ENCODE measurements at regions not wholly inside any gene's neighbourhood (a gene's known extent, or its start where the extent isn't known, plus 50 kb on each side); places are given as distances from the start of the nearest gene placed in this dataset.

- no peaks in the 10 kb centered on the region for H3K4me1 Mint-ChIP-seq (ENCODE audit: low read depth)
- no peak overlapping the region for H3K27ac Mint-ChIP-seq
- no peaks in the 10 kb centered on the region for H3K9me3 Mint-ChIP-seq (ENCODE audit: low read depth)
- H3K36me3 Mint-ChIP-seq (ENCODE audit: insufficient read depth) = peaks cover 6% of the 10 kb centered on the region
- H3K4me3 Mint-ChIP-seq (ENCODE audit: low read depth) = no peak overlapping the region
- no peak for DNase-seq (ENCODE audit: low spot score, unreplicated experiment)
- TF ChIP-seq CTCF (IDR thresholded peaks at IDR 0.05; ENCODE audit: unreplicated experiment) = no peak
- no peaks in the 10 kb centered on the region for H3K27me3 Mint-ChIP-seq
These were observed 102.9 kb downstream of the MPP7 start for GRCh38 chr10:28199941-28200340.

- DNase-seq (ENCODE audit: low spot score, unreplicated experiment) = no peak
- Mint-ChIP-seq H3K4me3 (ENCODE audit: low read depth) (no peak overlapping the region), H3K27ac (no peak overlapping the region), H3K36me3 (ENCODE audit: insufficient read depth) (no peaks in the 10 kb centered on the region), H3K4me1 (ENCODE audit: low read depth) (no peaks in the 10 kb centered on the region), H3K27me3 (no peaks in the 10 kb centered on the region), H3K9me3 (ENCODE audit: low read depth) (no peaks in the 10 kb centered on the region)
- TF ChIP-seq CTCF (IDR thresholded peaks at IDR 0.05; ENCODE audit: unreplicated experiment) = no peak
These were observed 112.7 kb downstream of the MPP7 start for GRCh38 chr10:28190196-28190595.

GRCh38 chr10:28188526-28188925, 114.3 kb downstream of the MPP7 start:
- Mint-ChIP-seq H3K9me3 (ENCODE audit: low read depth) (no peaks in the 10 kb centered on the region), H3K27me3 (no peaks in the 10 kb centered on the region), H3K36me3 (ENCODE audit: insufficient read depth) (no peaks in the 10 kb centered on the region), H3K4me3 (ENCODE audit: low read depth) (no peak overlapping the region), H3K27ac (no peak overlapping the region), H3K4me1 (ENCODE audit: low read depth) (no peaks in the 10 kb centered on the region)
- DNase-seq (ENCODE audit: low spot score, unreplicated experiment) = no peak
- TF ChIP-seq CTCF (IDR thresholded peaks at IDR 0.05; ENCODE audit: unreplicated experiment) = no peak

- no peak for DNase-seq (ENCODE audit: low spot score, unreplicated experiment)
- Mint-ChIP-seq H3K36me3 (ENCODE audit: insufficient read depth) (no peaks in the 10 kb centered on the region), H3K4me1 (ENCODE audit: low read depth) (no peaks in the 10 kb centered on the region), H3K4me3 (ENCODE audit: low read depth) (no peak overlapping the region), H3K27ac (no peak overlapping the region), H3K27me3 (no peaks in the 10 kb centered on the region), H3K9me3 (ENCODE audit: low read depth) (no peaks in the 10 kb centered on the region)
- TF ChIP-seq CTCF (IDR thresholded peaks at IDR 0.05; ENCODE audit: unreplicated experiment) = no peak
These were observed 115.8 kb downstream of the MPP7 start for GRCh38 chr10:28186887-28187578.

- no peak for DNase-seq (ENCODE audit: low spot score, unreplicated experiment)
- Mint-ChIP-seq H3K27me3 (no peaks in the 10 kb centered on the region), H3K27ac (no peak overlapping the region), H3K36me3 (ENCODE audit: insufficient read depth) (no peaks in the 10 kb centered on the region), H3K4me3 (ENCODE audit: low read depth) (no peak overlapping the region), H3K9me3 (ENCODE audit: low read depth) (no peaks in the 10 kb centered on the region), H3K4me1 (ENCODE audit: low read depth) (no peaks in the 10 kb centered on the region)
- no peak for TF ChIP-seq CTCF (IDR thresholded peaks at IDR 0.05; ENCODE audit: unreplicated experiment)
These were observed 116.4 kb downstream of the MPP7 start for GRCh38 chr10:28186461-28186860.

All from progenitor cell of endocrine pancreas (in vitro differentiated cells).